Caco-2 (cell line): ENCODE measurements at regions not wholly inside any gene's neighbourhood (a gene's known extent, or its start where the extent isn't known, plus 50 kb on each side); places are given as distances from the start of the nearest gene placed in this dataset.

ENCODE experiments used
- BruUV-seq: library from RNA; stranded (reverse); fragments of 400-500 nt; replicated peaks from 2 replicates; lab custom pipeline; 2021; lab: Mats Ljungman, UMichigan
- CTCF ChIA-PET: fragments of 300-600 bp; sonication (Branson Sonifier 250); formaldehyde crosslinking; loops from one replicate; lab custom pipeline; 2022; ENCODE audit warnings: antibody characterized with exemption; lab: Charles Lee
- POLR2A ChIA-PET: fragments of 300-600 bp; sonication (Branson Sonifier 250); formaldehyde crosslinking; loops from one replicate; lab custom pipeline; 2022; ENCODE audit warnings: antibody characterized with exemption; lab: Charles Lee
- DNase-seq, 2 experiments: peaks; one replicate each; pipeline versions ENCODE4 v3.0.0 to v3.0.0-alpha.2; 2020 to 2022
- H3K27me3 ChIP-seq: replicated peaks from 2 replicates; pipeline ENCODE4 v1.6.0; 2011; ENCODE audit warnings: low read length; ENCODE audit not compliant: control insufficient read depth, insufficient read depth
- H3K36me3 ChIP-seq: 2 replicates; pipeline ENCODE4 v1.5.1; 2011; ENCODE audit warnings: low read length; ENCODE audit not compliant: control insufficient read depth, insufficient read depth
- H3K4me1 ChIP-seq: fragments of 250-450 bp; sonication (Bioruptor Pico); 2 replicates; pipeline ENCODE4 v1.5.1; 2020; ENCODE audit warnings: mild to moderate bottlenecking
- H3K4me3 ChIP-seq: 2 replicates; pipeline ENCODE4 v1.5.1; 2011; ENCODE audit warnings: low read depth, mild to moderate bottlenecking, control low read depth, low read length
- H3K9me3 ChIP-seq: fragments of 250-450 bp; sonication (Bioruptor Pico); 2 replicates; pipeline ENCODE4 v1.5.1; 2020; ENCODE audit warnings: mild to moderate bottlenecking, moderate library complexity
- H3K27ac Mint-ChIP-seq: one replicate; pipeline ENCODE4 v1.8.0; 2022; ENCODE audit warnings: mixed read lengths; ENCODE audit not compliant: unreplicated experiment
- H3K27me3 Mint-ChIP-seq: one replicate; pipeline ENCODE4 v1.8.0; 2022; ENCODE audit warnings: mixed read lengths; ENCODE audit not compliant: insufficient read depth, unreplicated experiment
- H3K36me3 Mint-ChIP-seq: one replicate; pipeline ENCODE4 v1.8.0; 2022; ENCODE audit warnings: mild to moderate bottlenecking, mixed read lengths; ENCODE audit not compliant: insufficient read depth, unreplicated experiment
- H3K4me1 Mint-ChIP-seq: one replicate; pipeline ENCODE4 v1.8.0; 2022; ENCODE audit warnings: low read depth, mixed read lengths; ENCODE audit not compliant: unreplicated experiment
- H3K4me3 Mint-ChIP-seq: one replicate; pipeline ENCODE4 v1.8.0; 2022; ENCODE audit warnings: mild to moderate bottlenecking, moderate library complexity, mixed read lengths; ENCODE audit not compliant: unreplicated experiment
- H3K9me3 Mint-ChIP-seq: one replicate; pipeline ENCODE4 v1.8.0; 2022; ENCODE audit warnings: mixed read lengths; ENCODE audit not compliant: unreplicated experiment
- CTCF ChIP-seq, 2 experiments: fragments of 200-600 bp in 1 of 2; IDR thresholded peaks; 1 replicate in 1 of 2; 2 replicates in 1 of 2; pipeline versions ENCODE4 v1.5.1 to v1.8.0; 2011 to 2022; ENCODE audit warnings: antibody characterized with exemption in 1 of 2, control low read depth in 1 of 2, inconsistent platforms in 1 of 2, low read depth in 1 of 2, low read length in 1 of 2, mild to moderate bottlenecking in 1 of 2, moderate library complexity in 1 of 2; ENCODE audit not compliant: insufficient read depth in 1 of 2, severe bottlenecking in 1 of 2, unreplicated experiment in 1 of 2
- intact Hi-C: fragments of 100-400 bp; cut with micrococcal nuclease; formaldehyde crosslinking; loops from one replicate; pipeline ENCODE4 v1.10.0; 2022; ENCODE audit not compliant: unreplicated experiment

GRCh38 chr5:26807231-26808199 is 230.9 kb downstream of the CDH9 start:
- H3K27me3 ChIP-seq, result no peaks in the 10 kb centered on the region
- no peaks in the 10 kb centered on the region for H3K36me3 ChIP-seq
- DNase-seq, result no peak
- H3K4me1 ChIP-seq, result no peaks in the 10 kb centered on the region
- Mint-ChIP-seq H3K27ac (no peak overlapping the region), H3K4me3 (no peak overlapping the region), H3K27me3 (no peaks in the 10 kb centered on the region), H3K9me3 (peaks cover 12% of the 10 kb centered on the region), H3K36me3 (no peaks in the 10 kb centered on the region), H3K4me1 (no peaks in the 10 kb centered on the region)
- peaks cover 4% of the 10 kb centered on the region; the same call in 1 of the 2 replicates for H3K9me3 ChIP-seq
- ChIA-PET POLR2A (no interaction called here), CTCF (no interaction called here)
- intact Hi-C loops, result no loop called here
- no peak overlapping the region for H3K4me3 ChIP-seq
- no peak for TF ChIP-seq CTCF (IDR thresholded peaks at IDR 0.05; ENCODE audit: insufficient read depth in 1 of 2, low read depth in 1 of 2, low read length in 1 of 2, severe bottlenecking in 1 of 2, unreplicated experiment in 1 of 2)
- BruUV-seq, result no TSS peak

- H3K27me3 Mint-ChIP-seq, result no peaks in the 10 kb centered on the region
Measured at GRCh38 chr5:26805076-26805475, 233.3 kb downstream of the CDH9 start.

GRCh38 chr5:26802944-26803343 is 235.4 kb downstream of the CDH9 start:
- Mint-ChIP-seq H3K27ac (no peak overlapping the region), H3K4me3 (no peak overlapping the region), H3K4me1 (no peaks in the 10 kb centered on the region), H3K9me3 (peaks cover 12% of the 10 kb centered on the region), H3K27me3 (no peaks in the 10 kb centered on the region), H3K36me3 (no peaks in the 10 kb centered on the region)
- H3K36me3 ChIP-seq, result no peaks in the 10 kb centered on the region
- DNase-seq, result no peak
- H3K4me1 ChIP-seq, result no peaks in the 10 kb centered on the region
- ChIA-PET POLR2A (no interaction called here), CTCF (no interaction called here)
- H3K27me3 ChIP-seq, result no peaks in the 10 kb centered on the region
- peaks cover 4% of the 10 kb centered on the region; the same call in 1 of the 2 replicates for H3K9me3 ChIP-seq
- no TSS peak for BruUV-seq
- H3K4me3 ChIP-seq, result no peak overlapping the region
- intact Hi-C loops, result no loop called here
- TF ChIP-seq CTCF (IDR thresholded peaks at IDR 0.05; ENCODE audit: insufficient read depth in 1 of 2, low read depth in 1 of 2, low read length in 1 of 2, severe bottlenecking in 1 of 2, unreplicated experiment in 1 of 2), result no peak

More at GRCh38 chr5:26805076-26805475, 233.3 kb downstream of the CDH9 start:
- POLR2A ChIA-PET, result no interaction called here
- Histone ChIP-seq H3K27me3 (no peaks in the 10 kb centered on the region), H3K4me1 (no peaks in the 10 kb centered on the region), H3K4me3 (no peak overlapping the region), H3K36me3 (no peaks in the 10 kb centered on the region), H3K9me3 (peaks cover 4% of the 10 kb centered on the region; the same call in 1 of the 2 replicates)
- intact Hi-C loops, result no loop called here
- Mint-ChIP-seq H3K27ac (no peak overlapping the region), H3K4me1 (no peaks in the 10 kb centered on the region), H3K9me3 (peaks cover 12% of the 10 kb centered on the region), H3K4me3 (no peak overlapping the region), H3K36me3 (no peaks in the 10 kb centered on the region)
- CTCF ChIA-PET, result no interaction called here
- BruUV-seq, result no TSS peak
- TF ChIP-seq CTCF (IDR thresholded peaks at IDR 0.05; ENCODE audit: insufficient read depth in 1 of 2, low read depth in 1 of 2, low read length in 1 of 2, severe bottlenecking in 1 of 2, unreplicated experiment in 1 of 2), result no peak
- no peak for DNase-seq
